ENCODE measurements at regions not wholly inside any gene's neighbourhood (a gene's known extent, or its start where the extent isn't known, plus 50 kb on each side); places are given as distances from the start of the nearest gene placed in this dataset.

GRCh38 chr20:48460681-48461080 lies 367.1 kb downstream of the PREX1 start:
- no peak for TF ChIP-seq CEBPB (IDR thresholded peaks at IDR 0.05; ENCODE audit: borderline replicate concordance in 1 of 2, low read depth in 2 of 2, low read length in 2 of 2)
- no peak for TF ChIP-seq SREBF2 (IDR thresholded peaks at IDR 0.05; ENCODE audit: low read length)
- no peak for TF ChIP-seq CTCF (IDR thresholded peaks at IDR 0.05 in 2 of 3, conservative IDR thresholded peaks at IDR 0.05 in 1 of 3; ENCODE audit: control insufficient read depth in 2 of 3, extremely low read depth in 1 of 3, insufficient read depth in 1 of 3, low read depth in 3 of 3, low read length in 3 of 3)
- TF ChIP-seq POLR2A (IDR thresholded peaks at IDR 0.05; ENCODE audit: low read depth, low read length): no peak
- TF ChIP-seq TAF1 (IDR thresholded peaks at IDR 0.05; ENCODE audit: borderline replicate concordance, low read depth, low read length): no peak
- TF ChIP-seq MTA3 (IDR thresholded peaks at IDR 0.05; ENCODE audit: borderline replicate concordance, low read length): no peak
